ENCODE measurements at regions not wholly inside any gene's neighbourhood (a gene's known extent, or its start where the extent isn't known, plus 50 kb on each side); places are given as distances from the start of the nearest gene placed in this dataset.

DNA sequence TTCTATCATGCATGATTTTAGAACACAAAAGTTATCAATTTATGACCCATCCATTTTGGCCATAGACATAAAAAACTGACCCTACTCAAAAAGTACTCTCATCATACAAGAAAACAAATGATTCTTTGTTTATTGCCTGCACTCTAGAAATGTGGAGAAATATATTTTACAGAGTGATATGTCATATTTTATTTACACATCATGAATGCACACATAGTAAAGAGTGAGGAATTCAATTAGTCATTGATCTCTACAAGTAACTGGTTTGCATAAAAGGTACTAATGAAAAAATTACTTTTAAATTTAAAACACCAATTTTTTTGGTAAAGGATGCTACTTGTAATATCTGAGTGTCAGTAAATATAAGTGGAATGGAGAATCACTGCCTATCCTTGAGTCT is 242.5 kb upstream of the FAT4 start:
- TF ChIP-seq POLR2A (IDR thresholded peaks at IDR 0.05) (no peak), POLR2AphosphoS5 (IDR thresholded peaks at IDR 0.05) (no peak), EP300 (IDR thresholded peaks at IDR 0.05; ENCODE audit: low read depth) (no peak)
- TF ChIP-seq, protein P1, sequence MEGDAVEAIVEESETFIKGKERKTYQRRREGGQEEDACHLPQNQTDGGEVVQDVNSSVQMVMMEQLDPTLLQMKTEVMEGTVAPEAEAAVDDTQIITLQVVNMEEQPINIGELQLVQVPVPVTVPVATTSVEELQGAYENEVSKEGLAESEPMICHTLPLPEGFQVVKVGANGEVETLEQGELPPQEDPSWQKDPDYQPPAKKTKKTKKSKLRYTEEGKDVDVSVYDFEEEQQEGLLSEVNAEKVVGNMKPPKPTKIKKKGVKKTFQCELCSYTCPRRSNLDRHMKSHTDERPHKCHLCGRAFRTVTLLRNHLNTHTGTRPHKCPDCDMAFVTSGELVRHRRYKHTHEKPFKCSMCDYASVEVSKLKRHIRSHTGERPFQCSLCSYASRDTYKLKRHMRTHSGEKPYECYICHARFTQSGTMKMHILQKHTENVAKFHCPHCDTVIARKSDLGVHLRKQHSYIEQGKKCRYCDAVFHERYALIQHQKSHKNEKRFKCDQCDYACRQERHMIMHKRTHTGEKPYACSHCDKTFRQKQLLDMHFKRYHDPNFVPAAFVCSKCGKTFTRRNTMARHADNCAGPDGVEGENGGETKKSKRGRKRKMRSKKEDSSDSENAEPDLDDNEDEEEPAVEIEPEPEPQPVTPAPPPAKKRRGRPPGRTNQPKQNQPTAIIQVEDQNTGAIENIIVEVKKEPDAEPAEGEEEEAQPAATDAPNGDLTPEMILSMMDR (IDR thresholded peaks at IDR 0.05): no peak
- in situ Hi-C loops (cut with MboI; ENCODE audit: low pct_ligation_motif_present in 1 of 4, low pct_unique_long_range_greater_than_20kb in 1 of 4, low sequenced_read_pairs in 3 of 4): no loop called here
- intact Hi-C loops (cut with DNase I; ENCODE audit: low total_unique reads): no loop called here

GRCh38 chr4:125070861-125071260 is 243.9 kb upstream of the FAT4 start:
- TF ChIP-seq EP300 (IDR thresholded peaks at IDR 0.05; ENCODE audit: low read depth): no peak
- TF ChIP-seq POLR2AphosphoS5 (IDR thresholded peaks at IDR 0.05): no peak
- TF ChIP-seq, protein P1 (IDR thresholded peaks at IDR 0.05): no peak
- TF ChIP-seq POLR2A (IDR thresholded peaks at IDR 0.05): no peak
- H3K4me3 ChIP-seq: no peak overlapping the region
- no peaks in the 10 kb centered on the region for H3K27me3 ChIP-seq
- no peak for DNase-seq
- no peaks in the 10 kb centered on the region for H3K4me1 ChIP-seq
- H3K27ac ChIP-seq: no peak overlapping the region
- intact Hi-C loops (cut with DNase I; ENCODE audit: low total_unique reads) (no loop called here), in situ Hi-C loops (cut with MboI; ENCODE audit: low pct_ligation_motif_present in 1 of 4, low pct_unique_long_range_greater_than_20kb in 1 of 4, low sequenced_read_pairs in 3 of 4) (no loop called here)
- H3K36me3 ChIP-seq: no peaks in the 10 kb centered on the region
- H3K9me3 ChIP-seq: no peaks in the 10 kb centered on the region

More for the DNA sequence above, 242.5 kb upstream of the FAT4 start:
- H3K4me3 ChIP-seq: no peak overlapping the region
- no peaks in the 10 kb centered on the region for H3K9me3 ChIP-seq
- no peak for DNase-seq
- no peaks in the 10 kb centered on the region for H3K36me3 ChIP-seq
- no peaks in the 10 kb centered on the region for H3K4me1 ChIP-seq
- no peaks in the 10 kb centered on the region for H3K27me3 ChIP-seq
- H3K27ac ChIP-seq: no peak overlapping the region

DNA sequence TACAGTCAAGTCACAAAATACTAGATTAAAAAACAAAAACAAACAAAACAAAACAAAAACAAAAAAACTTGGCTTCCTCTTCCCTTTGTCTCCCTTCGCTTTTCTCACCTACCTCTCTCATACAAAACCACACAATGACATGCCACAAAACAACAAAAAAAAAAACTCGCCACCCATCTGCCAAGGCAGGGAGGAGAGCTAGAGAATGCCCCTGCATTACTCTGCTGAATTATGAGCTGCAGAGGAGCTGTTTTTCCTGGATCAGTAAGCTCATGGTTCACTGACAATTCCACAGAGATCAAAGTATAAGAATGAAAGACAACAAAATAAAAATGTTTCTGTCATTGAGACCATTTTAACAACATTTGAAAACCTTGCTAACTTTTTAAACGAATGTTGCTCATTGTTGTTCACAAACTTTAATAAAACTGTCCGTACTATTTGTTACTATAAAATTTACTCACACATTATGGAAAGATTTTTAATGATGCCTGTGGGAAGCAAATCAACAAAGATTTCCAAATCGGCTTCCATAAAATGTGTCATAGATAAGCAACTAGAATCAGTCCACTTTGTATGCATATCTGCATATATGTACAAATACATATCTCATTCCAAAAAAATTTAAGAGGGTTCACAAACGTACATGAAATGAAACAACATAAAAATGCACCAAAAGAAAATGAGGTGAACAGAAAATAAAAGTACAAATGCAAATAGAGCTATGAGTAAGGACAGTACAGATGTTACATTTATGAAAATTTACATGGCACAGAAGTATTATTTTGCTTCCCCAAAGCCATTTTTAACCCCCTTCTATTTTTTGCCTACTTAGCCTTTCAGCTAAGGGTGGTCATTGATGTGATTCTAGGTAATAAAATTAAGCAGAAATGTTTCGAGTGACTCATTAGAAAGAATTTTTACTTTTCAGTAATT is 252.4 kb upstream of the FAT4 start:
- no peak for DNase-seq
- intact Hi-C loops (cut with DNase I; ENCODE audit: low total_unique reads): no loop called here
- no peaks in the 10 kb centered on the region for H3K9me3 ChIP-seq
- H3K4me3 ChIP-seq: no peak overlapping the region
- H3K36me3 ChIP-seq: no peaks in the 10 kb centered on the region
- H3K27me3 ChIP-seq: no peaks in the 10 kb centered on the region
- no peaks in the 10 kb centered on the region for H3K4me1 ChIP-seq
- 59 to 69% methylated on average over 7 of the region's 7 CpGs for WGBS, 2 donors (ENCODE audit: low coverage in 1 of 2)
- in situ Hi-C loops (cut with MboI; ENCODE audit: low pct_ligation_motif_present in 1 of 4, low pct_unique_long_range_greater_than_20kb in 1 of 4, low sequenced_read_pairs in 3 of 4): no loop called here
- H3K27ac ChIP-seq: no peak overlapping the region
- TF ChIP-seq POLR2A (IDR thresholded peaks at IDR 0.05) (no peak), EP300 (IDR thresholded peaks at IDR 0.05; ENCODE audit: low read depth) (no peak), POLR2AphosphoS5 (IDR thresholded peaks at IDR 0.05) (no peak)
- TF ChIP-seq, protein P1 (IDR thresholded peaks at IDR 0.05): no peak

DNA sequence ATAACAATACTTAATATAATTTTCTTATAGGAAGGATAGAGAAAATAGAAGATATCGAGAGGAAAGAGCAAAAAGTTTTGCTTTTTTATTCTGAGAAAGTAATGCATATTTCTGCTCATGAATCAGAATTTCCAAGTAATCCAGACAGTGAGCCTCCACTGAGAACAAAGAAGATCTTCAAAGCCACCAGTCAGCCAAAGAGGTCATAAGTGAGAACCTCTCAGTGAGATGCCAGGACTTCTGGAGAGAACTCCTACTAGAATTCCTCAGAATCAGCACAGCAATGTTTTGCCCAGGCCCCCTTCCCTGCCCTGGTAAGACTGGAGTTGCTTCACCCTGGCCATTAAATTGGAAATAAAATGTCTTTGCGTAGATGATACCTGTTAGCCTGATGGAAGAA is 254.4 kb upstream of the FAT4 start:
- Histone ChIP-seq H3K27me3 (no peaks in the 10 kb centered on the region), H3K9me3 (no peaks in the 10 kb centered on the region), H3K27ac (no peak overlapping the region), H3K4me1 (no peaks in the 10 kb centered on the region), H3K36me3 (no peaks in the 10 kb centered on the region), H3K4me3 (no peak overlapping the region)
- DNase-seq: no peak
- in situ Hi-C loops (cut with MboI; ENCODE audit: low pct_ligation_motif_present in 1 of 4, low pct_unique_long_range_greater_than_20kb in 1 of 4, low sequenced_read_pairs in 3 of 4) (no loop called here), intact Hi-C loops (cut with DNase I; ENCODE audit: low total_unique reads) (no loop called here)
- WGBS, 2 donors (ENCODE audit: low coverage in 1 of 2): 48 to 64% methylated on average over 2 of the region's 2 CpGs
- TF ChIP-seq POLR2AphosphoS5 (IDR thresholded peaks at IDR 0.05): no peak
- TF ChIP-seq POLR2A (IDR thresholded peaks at IDR 0.05): no peak
- no peak for TF ChIP-seq EP300 (IDR thresholded peaks at IDR 0.05; ENCODE audit: low read depth)
- TF ChIP-seq, protein P1 (IDR thresholded peaks at IDR 0.05): no peak

Measured in transverse colon (tissue), 4 donors.